GM21825 (cell line): ENCODE measurements at regions not wholly inside any gene's neighbourhood (a gene's known extent, or its start where the extent isn't known, plus 50 kb on each side); places are given as distances from the start of the nearest gene placed in this dataset.
"Not testable (repeated sequence)": the region's sequence is repeated elsewhere in the genome, so short reads cannot be mapped to it uniquely, and the experiment has no call there.

Experiments used
- ATAC-seq: cut with Tn5 transposase; IDR thresholded peaks from one replicate; pipeline ENCODE4 v1.9.1; 2021; ENCODE audit warnings: mild to moderate bottlenecking, moderate library complexity; ENCODE audit not compliant: unreplicated experiment

DNA sequence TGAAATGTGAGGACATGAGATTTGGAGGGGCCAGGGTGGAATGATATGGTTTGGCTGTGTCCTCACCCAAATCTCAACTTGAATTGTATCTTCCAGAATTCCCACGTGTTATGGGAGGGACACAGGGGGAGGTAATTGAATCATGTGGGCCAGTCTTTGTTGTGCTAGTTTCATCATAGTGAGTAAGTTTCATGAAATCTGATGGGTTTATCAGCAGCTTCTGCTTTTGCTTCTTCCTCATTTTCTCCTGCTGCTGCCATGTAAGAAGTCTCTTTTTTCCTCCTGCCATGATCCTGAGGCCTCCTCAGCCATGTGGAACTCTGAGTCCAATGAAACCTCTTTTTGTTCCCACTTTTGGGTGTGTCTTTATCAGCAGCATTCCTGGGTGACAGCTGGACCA, 104.3 kb upstream of the UNC5B start:
- not testable (repeated sequence) for ATAC-seq

DNA sequence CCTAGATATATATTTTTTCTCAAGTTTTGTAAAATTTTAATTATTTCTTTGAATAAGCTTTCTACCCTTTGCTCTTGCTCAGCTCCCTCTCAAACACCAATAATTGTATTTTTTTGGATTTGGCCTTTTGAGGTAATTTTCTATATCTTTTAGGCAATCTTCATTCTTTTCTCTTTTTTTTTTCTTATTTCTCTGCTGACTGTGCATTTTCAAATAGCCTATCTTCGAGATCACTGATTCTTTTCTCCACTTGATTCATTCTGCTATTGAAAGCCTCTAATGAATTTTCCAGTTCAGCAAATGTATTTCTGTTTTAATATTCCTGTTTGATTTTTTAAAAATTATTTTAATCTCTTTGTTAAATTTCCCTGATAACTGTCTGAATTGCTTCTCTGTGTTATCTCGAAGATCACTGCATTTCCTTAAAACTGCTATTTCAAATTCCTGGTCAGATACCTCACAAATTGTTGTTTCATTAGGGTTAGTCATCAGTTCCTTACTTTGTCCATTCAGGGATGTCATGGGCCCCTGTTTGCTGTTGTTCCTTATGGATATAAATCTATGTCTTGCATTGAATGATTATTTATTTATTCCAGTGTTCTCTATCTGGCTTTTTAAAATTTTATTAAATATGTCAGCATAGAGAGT, 100.1 kb upstream of the UNC5B start:
- no peak for ATAC-seq

DNA sequence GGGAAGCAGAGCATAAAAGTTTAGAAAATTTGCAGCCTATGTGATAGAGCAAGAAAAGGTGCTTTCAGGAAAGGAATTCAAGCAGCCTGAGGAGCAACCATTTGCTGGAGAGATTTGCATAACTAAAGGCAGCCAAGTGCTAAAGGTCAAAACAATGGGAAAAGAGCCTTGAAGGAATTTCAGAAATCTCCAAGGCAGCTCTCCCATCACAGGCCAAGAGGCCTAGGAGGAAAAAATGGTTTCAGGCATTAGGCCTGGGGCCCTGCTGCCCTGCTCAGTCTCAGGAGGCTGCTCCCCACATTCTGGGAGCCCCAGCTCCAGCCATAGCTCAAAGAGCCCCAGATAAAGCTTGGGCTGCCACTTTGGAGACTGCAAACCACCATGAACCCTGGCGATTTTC, 95.9 kb upstream of the UNC5B start:
- ATAC-seq: no peak

DNA sequence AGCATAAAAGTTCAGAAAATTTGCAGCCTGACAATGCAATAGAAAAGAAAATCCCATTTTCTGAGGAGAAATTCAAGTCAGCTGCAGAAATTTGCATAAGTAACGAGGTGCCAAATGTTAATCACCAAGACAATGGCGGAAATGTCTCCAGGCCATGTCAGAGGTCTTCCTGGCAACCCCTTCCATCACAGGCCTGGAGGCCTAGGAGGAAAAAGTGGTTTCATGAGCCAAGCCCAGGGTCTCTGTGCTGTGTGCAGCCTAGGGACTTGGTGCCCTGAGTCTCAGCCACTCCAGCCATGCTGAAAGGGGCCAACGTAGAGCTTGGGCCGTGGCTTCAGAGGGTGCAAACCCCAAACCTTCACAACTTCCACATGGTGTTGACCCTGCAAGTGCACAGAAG, 94.8 kb upstream of the UNC5B start:
- not testable (repeated sequence) for ATAC-seq

DNA sequence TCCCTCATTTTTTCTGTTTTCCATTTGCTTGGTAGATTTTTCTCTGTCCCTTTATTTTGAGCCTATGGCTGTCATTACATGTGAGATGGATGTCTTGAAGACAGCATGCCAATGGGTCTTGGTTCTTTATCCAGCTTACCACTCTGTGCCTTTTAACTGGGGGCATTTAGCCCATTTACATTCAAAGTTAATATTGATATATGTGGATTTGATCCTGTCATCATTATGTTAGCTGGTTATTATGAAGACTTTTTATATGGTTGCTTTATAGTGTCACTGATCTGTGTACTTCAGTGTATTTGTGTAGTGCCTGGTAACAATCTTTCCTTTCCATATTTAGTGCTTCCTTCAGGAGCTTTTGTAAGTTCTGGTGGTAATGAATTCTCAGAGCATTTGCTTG, 89.3 kb upstream of the UNC5B start:
- ATAC-seq: no peak

DNA sequence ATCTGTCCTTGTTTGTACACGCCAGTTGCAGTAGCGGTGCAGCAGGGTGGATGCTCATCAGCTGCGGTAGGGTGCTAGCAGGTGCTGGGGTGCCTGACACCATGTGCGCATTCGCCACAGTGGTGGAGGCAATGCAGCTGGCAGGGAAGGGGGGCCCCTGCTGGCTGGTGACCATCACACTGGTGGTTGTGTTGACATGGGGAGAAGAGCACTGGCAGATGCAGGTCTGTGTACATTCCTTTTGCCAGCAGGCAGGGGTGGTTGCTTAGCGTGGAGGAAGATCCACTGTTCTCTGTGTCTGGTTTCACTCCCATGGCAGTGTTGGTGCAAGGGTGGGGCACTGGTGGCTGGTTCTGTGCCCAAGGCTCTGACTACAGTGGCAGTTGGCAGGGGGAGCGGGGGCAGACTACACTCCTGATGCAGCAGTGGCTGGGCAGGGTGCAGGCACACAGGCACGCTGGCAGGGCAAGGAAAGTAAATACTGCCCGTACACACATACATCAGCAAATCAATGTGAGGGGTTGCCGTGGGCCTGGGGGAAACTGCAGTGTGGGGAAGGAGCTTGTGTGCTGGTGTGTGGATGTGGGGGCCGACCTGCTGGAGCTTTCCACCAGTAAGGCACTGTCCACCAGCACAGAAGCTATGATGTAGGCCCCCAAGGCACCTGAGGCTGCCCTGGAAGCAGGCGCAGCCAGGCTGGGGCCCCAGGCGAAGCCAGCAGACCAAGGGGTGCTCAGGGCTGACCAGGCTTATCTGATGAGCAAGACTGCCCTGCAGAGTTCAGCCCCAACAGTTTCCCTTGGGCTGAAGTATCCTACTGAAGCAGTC, 87.2 kb upstream of the UNC5B start:
- ATAC-seq: no peak

DNA sequence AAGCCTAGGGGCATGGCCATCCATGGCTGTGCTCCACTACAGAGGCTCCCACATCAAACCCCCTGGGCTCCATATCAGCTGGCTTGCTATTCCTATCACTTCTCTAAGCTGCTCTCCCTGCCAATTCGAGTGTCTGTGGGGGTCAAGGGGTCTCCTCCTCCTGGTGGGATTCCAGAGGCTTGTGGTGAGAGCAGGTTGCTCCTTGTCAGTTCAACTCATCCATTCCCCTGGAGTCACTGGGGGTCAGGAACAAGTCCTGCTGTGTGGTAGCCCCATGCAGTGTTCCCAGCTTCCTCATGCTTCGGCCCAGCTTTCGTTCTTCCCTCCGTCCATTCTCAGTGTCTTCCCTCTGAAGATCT, 86.6 kb upstream of the UNC5B start:
- ATAC-seq: no peak

DNA sequence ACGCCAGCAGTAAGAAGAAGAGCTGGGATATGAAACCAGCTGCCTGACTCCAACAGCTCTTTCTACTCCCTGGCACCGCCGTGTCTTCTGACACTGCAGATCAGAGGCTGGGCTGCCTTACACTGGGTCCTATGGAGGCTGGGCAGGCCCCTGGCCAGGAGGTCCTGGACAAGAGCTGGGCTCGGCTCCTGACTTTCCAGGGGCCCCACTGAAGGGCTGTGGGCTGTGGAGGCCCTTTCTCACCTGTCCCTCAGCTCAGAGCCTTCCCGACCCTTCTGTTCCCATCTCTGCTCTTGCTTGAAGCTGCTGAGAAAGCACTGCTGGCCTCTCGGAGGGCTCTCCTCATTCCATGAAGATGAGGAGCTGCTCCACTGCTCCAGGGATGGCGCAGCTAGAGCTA, 85.9 kb upstream of the UNC5B start:
- ATAC-seq: no peak

DNA sequence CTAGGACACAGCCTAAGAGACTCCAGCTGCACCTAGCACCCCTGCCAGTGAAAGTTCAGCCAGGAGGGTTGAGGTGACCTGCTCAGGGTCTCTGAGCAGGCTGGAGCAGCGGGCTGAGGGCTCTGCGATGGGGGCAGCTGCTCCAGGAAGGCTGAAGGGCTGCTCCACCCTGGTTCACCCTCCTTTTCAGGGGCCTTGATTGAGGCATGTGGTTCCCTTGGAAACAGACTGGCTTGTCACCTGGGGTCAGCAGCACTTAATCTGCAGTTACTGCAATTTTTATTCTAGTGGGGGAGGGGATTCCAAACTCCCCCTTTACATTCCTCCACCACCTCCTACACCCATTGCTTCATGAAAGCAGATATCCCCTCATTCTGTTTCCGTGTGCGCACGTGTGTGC, 85.3 kb upstream of the UNC5B start:
- no peak for ATAC-seq

DNA sequence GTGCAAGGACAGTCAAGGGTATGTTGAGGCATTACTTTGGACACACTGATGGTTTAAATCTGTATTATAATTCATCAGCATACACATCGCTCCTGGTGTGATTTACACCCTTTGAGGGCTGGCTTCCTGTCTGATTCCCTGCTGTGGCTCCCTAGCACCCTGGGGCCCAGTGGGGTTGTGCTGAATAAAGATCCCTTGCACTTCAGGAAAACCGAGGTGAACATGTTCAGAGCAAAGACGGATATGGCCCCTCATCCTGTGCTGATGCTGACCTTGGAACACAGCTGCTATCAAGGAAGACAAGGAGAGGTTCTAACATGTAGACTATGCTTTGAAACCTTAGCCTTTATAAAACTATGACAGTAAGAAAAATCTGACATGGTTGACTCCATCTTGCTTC, 84.6 kb upstream of the UNC5B start:
- ATAC-seq: no peak

DNA sequence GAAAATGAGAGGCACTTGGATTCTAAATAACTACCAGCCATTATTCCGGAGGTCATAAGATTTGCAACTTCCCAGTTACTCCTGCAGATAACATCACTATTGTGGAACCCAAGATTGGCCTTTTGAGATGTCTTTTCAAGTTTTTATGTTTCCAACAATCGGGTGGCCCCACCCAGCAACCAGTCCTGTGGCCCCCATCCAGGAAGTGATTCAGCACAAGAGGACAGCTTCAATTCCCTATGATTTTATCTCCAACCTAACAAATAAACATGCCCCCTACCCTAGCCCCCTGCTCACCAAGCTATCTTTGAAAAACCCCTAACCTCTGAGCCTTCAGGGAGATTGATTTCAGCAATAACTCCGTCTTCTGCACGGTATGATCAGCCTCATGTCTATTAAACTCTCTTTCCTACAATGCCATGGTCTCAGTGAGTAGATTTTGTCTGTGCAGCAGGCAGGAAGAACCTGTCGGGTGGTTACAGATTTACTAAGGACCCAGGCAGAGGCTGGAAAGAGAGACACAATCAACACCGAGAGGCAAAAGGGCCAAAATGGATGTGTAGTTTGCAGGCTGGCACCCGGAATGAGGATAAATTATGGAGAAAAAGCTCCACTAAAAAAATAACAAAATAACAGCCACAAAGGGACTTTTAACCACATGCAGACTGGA, 83.9 kb upstream of the UNC5B start:
- ATAC-seq: no peak

DNA sequence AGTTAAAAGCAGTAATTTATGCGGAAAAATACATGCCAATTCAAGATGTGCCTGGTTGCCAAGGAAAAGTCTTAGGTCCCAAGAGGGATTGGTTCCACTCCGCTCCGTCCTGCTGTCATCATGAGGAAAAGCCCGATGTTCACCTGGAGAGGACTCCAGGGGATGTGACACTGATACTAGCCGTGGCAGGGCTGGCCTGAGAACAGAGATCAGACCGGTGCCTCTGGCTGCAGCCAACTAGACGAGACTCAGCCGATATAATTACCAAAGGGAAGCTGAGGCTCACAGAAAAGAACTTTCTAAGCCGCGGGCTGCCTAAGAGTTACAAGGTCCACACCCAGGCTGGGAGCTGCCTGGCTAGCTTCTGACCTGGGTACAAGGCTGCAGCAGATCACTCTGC, 81.3 kb upstream of the UNC5B start:
- ATAC-seq: no peak

DNA sequence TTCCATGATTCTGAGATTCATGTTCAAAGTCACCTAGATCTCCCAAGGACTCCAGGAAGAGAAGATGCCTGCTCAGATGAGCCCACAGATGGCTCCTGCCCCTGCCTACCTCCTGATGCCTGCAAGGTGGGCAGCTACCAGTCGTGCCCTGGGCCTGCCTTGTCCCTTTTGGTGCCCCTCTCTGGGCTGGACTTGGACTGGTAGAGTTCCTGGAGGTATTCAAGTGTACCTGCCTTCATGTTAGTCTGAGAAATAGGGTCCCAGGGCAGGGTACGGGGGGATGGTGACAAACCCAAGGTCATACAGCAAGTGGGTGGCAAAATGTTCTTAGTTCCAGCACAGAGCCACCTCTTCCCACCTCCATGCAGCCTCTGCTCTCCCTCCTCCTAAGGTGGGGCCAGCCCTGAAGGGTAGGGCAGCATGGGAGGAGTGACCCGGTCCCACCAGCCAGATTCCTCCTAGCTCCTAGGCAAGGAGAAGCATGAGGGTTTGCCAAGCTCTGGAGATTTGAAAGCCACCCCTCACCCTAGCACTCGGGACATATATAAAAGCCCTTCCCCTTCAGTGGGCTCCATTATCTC, 80.8 kb upstream of the UNC5B start:
- no peak for ATAC-seq

DNA sequence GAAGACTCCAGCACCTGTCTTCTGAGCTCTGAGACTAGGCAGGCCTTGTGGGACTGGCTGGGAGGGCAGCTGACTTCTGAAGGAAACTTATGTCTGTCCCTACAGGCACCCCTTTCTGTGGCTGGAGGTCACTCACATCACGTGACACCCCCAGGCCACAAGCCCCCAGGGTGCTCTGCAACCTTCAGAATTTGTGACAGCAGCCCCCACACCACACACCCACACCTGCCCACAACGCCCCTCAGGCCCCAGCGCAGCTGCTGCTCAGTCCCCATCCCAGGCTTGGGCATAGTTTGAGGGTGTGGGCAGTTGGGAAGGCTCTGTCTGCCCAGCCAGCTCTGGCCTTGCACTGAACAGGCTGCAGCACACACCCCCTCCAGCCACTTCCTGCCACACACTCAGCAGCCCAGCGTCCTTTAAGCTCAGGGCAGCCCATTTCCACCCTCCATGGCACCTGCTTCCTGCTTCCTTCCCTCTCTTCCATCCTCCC, 80.0 kb upstream of the UNC5B start:
- ATAC-seq: no peak

DNA sequence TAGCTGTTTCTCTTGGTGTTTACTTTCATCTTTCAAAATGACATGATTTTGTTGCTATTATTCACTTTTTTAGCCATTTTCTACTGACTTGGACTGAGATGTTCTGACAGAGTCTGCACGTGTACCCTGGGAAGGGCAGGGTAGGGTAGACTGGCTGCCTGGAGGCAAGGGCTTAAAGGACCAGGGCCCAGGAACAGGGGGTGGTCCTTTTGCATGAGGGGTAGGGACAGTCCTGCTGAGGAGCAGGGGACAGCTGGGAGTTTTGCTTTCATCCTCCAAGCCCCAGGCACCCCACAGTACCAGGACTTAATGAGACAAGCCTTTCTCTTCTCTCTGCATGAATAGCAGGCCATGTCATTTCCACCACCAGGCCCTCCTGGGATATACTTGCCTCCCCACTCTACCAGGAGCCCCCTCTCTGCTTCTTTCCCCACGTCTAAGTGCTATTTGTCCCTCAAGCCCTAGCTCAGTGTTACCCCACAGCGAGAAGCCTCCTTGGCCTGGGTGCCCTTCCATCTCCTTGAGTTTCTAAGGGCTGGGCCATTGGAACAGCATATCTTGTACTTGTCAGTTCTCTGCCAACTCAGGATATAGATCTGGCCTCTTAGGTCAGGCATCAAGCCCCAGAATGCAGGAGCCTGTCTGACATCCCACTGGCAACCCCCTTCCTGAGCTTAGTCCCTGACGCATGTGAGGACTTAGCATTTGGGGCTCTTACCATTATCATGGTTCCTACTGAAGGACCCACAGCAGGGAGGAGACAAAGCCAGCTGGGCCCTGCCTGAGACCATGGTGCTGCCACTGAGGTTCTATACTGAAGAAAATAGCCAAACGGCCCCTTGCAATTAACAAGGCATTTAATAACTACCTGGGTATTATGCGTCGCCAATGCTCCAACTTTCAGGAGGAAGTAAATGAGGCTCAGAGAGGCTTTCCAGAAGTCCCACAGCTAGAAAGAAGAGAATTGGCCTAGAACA, 78.4 kb upstream of the UNC5B start:
- no peak for ATAC-seq

DNA sequence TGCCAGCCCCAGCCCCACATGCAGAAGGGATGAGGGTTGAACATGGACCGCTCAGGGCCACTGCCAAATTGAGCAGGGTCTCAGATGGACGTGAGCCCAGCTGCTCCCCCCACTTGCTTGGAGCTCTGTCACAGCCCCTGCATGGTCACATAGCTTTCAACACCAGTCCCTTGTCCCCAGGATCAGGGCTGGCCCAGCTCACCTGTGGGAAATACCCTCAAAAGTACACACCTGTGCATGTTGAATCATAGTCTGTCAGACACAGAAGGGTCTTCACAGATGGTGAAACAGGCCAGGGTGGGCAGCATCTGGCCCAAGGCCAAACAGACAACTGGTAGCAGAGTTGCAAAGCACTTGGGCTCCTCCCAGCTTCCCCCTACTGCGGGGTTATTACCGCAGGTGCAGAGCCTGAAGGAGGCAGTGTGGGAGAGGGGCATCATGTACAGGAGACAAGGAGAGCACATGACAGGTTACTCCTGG, 77.6 kb upstream of the UNC5B start:
- ATAC-seq: no peak

DNA sequence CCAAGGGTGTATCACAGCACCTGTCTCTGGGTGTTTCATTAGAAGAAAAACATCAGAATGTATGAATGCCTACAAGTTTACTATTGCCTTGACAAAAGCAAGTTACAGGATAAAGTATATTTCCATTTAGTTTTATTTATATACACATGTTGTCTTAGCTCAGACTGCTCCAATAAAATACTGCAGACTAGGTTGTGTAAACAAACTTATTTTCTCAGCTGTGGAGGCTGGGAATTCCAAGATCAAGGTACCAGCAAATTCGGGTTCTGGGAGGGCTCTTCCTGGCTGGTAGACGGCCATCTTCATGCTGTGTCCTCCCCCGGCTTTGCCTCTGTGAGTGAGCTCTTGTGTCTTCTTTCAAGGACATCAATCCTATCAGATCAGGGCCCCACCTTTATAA, 77.1 kb upstream of the UNC5B start:
- ATAC-seq: no peak

DNA sequence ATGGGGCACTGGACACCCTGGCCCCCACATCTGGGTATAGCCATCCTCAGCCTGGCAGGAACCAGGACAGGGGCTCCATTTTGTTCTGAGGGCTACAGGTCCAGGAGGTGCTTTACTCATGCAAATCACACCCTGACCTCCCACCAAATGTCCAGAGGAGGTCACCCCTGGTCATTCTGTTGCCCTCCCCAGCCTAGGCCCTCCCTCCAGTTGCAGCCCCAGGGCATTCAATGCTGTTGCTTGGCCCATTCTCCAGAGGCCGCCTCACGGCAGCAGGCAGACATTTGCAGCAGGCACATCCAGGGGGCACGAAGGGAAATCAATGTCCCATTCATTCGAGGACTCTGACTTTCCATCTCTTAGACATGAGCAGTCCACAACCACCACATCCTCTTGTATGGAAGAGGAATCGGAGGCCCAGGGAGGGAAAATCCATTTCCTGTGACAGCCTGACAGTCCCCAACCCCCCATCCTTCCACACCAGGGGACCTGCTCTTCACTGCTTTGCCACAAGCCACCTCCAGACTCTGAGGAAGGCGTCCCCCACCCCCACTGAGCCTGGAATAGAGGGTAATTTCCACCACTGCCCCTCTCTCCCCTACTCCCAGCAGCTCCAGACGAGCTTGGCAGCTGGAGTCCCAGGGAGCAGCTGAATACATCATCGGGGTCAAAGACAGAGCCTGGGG, 76.2 kb upstream of the UNC5B start:
- ATAC-seq: no peak

DNA sequence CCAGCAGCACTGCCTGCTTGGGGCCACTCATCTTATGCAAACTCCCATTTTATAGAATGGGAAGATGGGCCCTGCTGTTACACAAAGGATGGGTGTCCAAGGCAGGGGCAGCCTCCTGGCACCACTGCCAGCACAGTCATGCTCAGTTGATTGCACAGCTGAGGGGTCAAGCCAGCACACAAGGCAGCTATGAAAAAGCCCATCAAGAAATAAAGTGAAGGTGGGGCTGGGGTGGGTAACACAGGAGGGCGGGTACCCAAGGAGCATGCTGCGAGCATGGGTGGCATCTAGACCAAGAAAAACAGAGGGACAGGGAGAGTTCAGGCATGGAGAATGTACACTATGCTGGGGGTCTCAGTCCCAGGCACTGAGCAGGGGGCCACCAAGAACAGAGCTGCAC, 74.7 kb upstream of the UNC5B start:
- no peak for ATAC-seq
